GM19452 (cell line): ENCODE measurements at regions not wholly inside any gene's neighbourhood (a gene's known extent, or its start where the extent isn't known, plus 50 kb on each side); places are given as distances from the start of the nearest gene placed in this dataset.
A peak's percentile ranks its signal among the peaks of the same experiment; 100 is the strongest.

Experiments used
- ATAC-seq: cut with Tn5 transposase; IDR thresholded peaks from one replicate; pipeline ENCODE4 v1.9.1; 2021; ENCODE audit not compliant: unreplicated experiment

GRCh38 chrX:39915081-39915480, 182.7 kb downstream of the BCOR start:
- ATAC-seq = no peak

GRCh38 chrX:39915596-39915995, 182.2 kb downstream of the BCOR start:
- no peak for ATAC-seq

- ATAC-seq = no peak
Measured at GRCh38 chrX:39921838-39922237, 175.9 kb downstream of the BCOR start.

GRCh38 chrX:39922488-39922887, 175.3 kb downstream of the BCOR start:
- no peak for ATAC-seq

- ATAC-seq = no peak
Measured at GRCh38 chrX:39922926-39923325, 174.8 kb downstream of the BCOR start.

GRCh38 chrX:39927380-39927779, 170.4 kb downstream of the BCOR start:
- ATAC-seq = no peak

- no peak for ATAC-seq
Measured at GRCh38 chrX:39928704-39929378, 168.9 kb downstream of the BCOR start.

- ATAC-seq = no peak
Measured at GRCh38 chrX:39929379-39930025, 168.3 kb downstream of the BCOR start.

- ATAC-seq = no peak
Measured at GRCh38 chrX:39930786-39931528, 166.8 kb downstream of the BCOR start.

- ATAC-seq = no peak
Measured at GRCh38 chrX:39931529-39932282, 166.1 kb downstream of the BCOR start.

- no peak for ATAC-seq
Measured at GRCh38 chrX:39935411-39936064, 162.2 kb downstream of the BCOR start.

GRCh38 chrX:39936886-39937770, 160.6 kb downstream of the BCOR start:
- peak; percentile 75 for ATAC-seq

- no peak for ATAC-seq
Measured at GRCh38 chrX:39938466-39938865, 159.3 kb downstream of the BCOR start.

- no peak for ATAC-seq
Measured at GRCh38 chrX:39939678-39940077, 158.1 kb downstream of the BCOR start.

- ATAC-seq = no peak
Measured at GRCh38 chrX:39941332-39941920, 156.3 kb downstream of the BCOR start.

GRCh38 chrX:39944416-39944815, 153.3 kb downstream of the BCOR start:
- ATAC-seq = no peak

- no peak for ATAC-seq
Measured at GRCh38 chrX:39945709-39946108, 152.0 kb downstream of the BCOR start.

GRCh38 chrX:39946822-39947221, 150.9 kb downstream of the BCOR start:
- no peak for ATAC-seq

- no peak for ATAC-seq
Measured at GRCh38 chrX:39948582-39948981, 149.2 kb downstream of the BCOR start.
